Panc1 (cell line): ENCODE measurements at regions not wholly inside any gene's neighbourhood (a gene's known extent, or its start where the extent isn't known, plus 50 kb on each side); places are given as distances from the start of the nearest gene placed in this dataset.

ENCODE experiments used
- CTCF ChIP-seq: fragments of 450-650 bp; IDR thresholded peaks from 2 replicates; pipeline ENCODE4 v1.5.1; 2017; ENCODE audit warnings: mild to moderate bottlenecking
- POLR2AphosphoS5 ChIP-seq: IDR thresholded peaks from 2 replicates; pipeline ENCODE4 v1.6.1; 2012; ENCODE audit warnings: mild to moderate bottlenecking, low read depth, low read length, moderate library complexity
- REST ChIP-seq, 2 experiments: IDR thresholded peaks; 2 replicates each; pipeline ENCODE4 v1.6.1; 2011 to 2012; ENCODE audit warnings: low read depth in 2 of 2, control low read depth in 1 of 2, low read length in 1 of 2, mild to moderate bottlenecking in 1 of 2, moderate library complexity in 1 of 2; ENCODE audit not compliant: insufficient read depth in 1 of 2
- TCF7L2 ChIP-seq: IDR thresholded peaks from 2 replicates; pipeline ENCODE4 v1.6.1; 2011; ENCODE audit warnings: mild to moderate bottlenecking, low read depth, low read length, inconsistent platforms

- TF ChIP-seq POLR2AphosphoS5 (no peak), CTCF (peak; percentile 68; the same call in 1 of the 2 replicates), REST (IDR thresholded peaks at IDR 0.05; ENCODE audit: insufficient read depth in 1 of 2, low read depth in 2 of 2, low read length in 1 of 2) (no peak), TCF7L2 (no peak)
Observed at GRCh38 chr6:126170978-126171382, 168.9 kb upstream of the CENPW start.
